ENCODE measurements at regions not wholly inside any gene's neighbourhood (a gene's known extent, or its start where the extent isn't known, plus 50 kb on each side); places are given as distances from the start of the nearest gene placed in this dataset.
"Not testable (repeated sequence)": the region's sequence is repeated elsewhere in the genome, so short reads cannot be mapped to it uniquely, and the experiment has no call there.

DNA sequence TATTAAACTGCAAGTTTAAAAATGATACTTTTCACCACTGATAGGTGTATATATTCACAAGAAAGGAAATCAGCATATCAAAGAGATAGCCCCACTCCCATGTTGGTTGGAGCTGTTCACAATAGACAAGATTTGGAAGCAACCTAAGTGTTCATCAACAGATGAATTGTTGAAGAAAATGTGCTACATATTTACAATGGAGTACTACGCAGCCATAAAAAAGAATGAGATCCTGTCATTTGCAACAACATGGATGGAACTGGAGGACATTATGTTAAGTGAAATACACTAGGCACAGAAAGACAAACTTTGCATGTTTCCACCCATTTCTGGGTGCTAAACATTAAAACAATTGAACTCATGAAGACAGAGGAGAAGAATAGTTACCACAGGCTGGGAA is 278.9 kb upstream of the XYLT1 start:
- no peak overlapping the region for H3K4me3 ChIP-seq (ENCODE audit: low read depth, low read length)
- TF ChIP-seq, protein P1, sequence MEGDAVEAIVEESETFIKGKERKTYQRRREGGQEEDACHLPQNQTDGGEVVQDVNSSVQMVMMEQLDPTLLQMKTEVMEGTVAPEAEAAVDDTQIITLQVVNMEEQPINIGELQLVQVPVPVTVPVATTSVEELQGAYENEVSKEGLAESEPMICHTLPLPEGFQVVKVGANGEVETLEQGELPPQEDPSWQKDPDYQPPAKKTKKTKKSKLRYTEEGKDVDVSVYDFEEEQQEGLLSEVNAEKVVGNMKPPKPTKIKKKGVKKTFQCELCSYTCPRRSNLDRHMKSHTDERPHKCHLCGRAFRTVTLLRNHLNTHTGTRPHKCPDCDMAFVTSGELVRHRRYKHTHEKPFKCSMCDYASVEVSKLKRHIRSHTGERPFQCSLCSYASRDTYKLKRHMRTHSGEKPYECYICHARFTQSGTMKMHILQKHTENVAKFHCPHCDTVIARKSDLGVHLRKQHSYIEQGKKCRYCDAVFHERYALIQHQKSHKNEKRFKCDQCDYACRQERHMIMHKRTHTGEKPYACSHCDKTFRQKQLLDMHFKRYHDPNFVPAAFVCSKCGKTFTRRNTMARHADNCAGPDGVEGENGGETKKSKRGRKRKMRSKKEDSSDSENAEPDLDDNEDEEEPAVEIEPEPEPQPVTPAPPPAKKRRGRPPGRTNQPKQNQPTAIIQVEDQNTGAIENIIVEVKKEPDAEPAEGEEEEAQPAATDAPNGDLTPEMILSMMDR (IDR thresholded peaks at IDR 0.05; ENCODE audit: low read depth, low read length), result no peak

DNA sequence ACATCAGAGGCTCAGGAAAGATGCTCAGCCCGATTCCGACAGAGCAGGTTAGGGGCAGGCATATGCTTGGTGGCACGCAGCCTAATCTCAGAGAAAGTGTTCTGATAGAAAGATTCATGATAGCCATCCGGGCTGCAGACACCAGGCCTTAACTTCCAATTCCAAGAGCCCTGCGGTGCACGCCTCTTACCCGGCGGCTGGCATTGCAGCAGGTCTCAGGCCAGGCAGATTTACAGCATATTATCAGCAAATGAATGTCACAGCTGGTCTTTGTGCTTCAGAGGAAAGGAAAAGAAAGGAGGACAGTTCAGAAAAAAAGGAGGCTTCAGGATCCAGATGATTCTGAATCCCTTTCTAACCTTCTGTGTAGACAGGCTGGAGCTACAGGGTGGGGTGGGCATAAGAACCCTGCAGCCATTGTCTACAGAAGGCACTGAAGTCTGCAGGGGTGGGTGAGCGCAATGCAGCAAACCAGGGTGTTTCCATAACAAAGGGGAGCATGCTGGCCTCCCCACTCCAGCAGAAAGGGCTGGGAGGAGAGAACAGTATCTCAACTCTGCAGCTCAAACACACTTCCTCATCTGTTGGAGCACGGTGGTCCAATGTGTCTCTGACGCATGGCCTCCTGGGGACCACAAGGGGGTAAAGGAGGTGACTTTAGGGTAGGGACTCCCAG is 277.4 kb upstream of the XYLT1 start:
- no peak overlapping the region for H3K4me3 ChIP-seq (ENCODE audit: low read depth, low read length)
- TF ChIP-seq, protein P1 (IDR thresholded peaks at IDR 0.05; ENCODE audit: low read depth, low read length), result no peak

DNA sequence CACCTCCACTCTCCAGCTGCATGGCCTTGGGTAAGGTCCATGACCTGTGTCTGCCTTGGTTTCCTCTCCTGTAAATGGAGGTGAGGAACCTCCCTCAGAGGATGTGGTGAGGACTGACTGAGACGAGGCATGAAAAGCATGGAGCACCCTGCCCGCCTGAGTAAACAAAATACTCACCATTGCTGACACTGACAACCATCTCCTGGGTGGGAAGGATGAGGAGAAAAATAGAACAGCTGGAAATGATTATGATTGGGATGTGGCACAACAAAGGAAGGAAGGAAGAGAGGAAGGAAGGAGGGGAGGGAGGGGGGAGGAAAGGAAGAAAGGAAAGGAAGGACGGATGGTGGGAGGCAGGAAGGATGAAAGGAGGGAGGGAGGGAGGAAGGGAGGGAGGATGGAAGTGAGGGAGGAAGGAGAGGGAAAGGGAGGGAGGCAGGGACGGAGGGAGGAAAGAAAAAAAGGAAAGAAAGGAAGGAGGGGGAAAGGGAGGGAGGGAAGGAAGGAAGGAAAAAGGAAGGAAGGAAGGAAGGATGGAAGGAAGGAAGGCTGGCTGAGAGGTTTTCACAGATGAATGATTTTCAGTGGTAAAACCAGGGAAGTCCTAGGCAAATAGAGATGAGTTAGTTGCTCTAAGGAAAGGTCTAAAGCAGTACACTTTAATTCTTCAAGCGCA is 276.5 kb upstream of the XYLT1 start:
- TF ChIP-seq, protein P1 (IDR thresholded peaks at IDR 0.05; ENCODE audit: low read depth, low read length), result no peak
- no peak overlapping the region for H3K4me3 ChIP-seq (ENCODE audit: low read depth, low read length)

DNA sequence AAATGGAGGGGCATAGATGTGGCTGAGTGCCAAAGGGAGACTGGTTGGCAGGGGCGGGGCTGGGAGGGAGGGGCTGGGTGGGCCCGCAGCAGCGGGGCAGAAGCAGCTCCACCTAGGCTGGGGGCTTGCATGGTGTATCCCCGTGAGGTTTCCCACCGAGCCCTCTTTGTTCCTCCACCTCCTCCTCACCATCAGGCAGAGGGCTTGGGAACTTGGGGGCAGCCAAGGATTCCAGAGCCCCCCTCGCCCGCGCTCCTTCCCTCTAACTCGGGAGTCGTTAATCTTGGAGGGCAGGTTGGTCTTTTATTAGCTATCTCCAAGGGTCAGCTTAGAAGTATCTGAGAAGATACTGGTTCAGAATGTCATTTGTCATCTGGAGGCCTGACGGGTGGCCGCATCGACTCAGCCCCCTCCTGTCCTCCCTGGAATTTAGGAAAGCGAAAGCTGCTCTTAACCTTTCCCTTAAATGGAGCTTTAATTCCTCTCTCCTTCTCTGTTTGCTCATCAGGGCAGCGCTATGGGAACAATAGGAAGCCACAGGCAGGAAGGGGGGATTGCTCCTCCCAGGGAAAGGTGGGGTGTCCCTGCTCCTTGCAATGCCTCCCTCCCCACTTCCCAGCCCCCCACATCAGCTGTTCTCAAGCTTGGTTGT is 274.3 kb upstream of the XYLT1 start:
- H3K4me3 ChIP-seq (ENCODE audit: low read depth, low read length), result no peak overlapping the region
- TF ChIP-seq, protein P1 (IDR thresholded peaks at IDR 0.05; ENCODE audit: low read depth, low read length), result no peak

DNA sequence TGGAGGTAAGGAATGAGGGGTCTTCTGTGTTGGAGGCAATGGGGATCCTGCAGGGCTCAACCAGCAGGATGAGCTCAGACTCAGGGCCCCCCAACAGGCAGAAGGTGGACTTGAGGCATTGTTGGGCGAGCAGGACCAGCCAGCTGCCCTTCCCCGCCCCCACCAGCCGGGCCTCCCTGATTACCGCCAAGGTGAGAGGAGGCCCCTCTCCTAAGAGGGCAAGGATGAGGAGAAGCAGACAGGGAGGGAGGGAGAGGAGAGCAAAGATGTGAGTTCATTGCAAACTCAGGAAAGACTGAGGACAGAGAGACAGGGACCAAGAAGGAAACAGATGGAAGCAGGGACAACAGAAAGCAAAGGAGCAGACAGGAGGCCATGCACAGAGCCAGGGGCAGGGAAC is 272.8 kb upstream of the XYLT1 start:
- TF ChIP-seq, protein P1 (IDR thresholded peaks at IDR 0.05; ENCODE audit: low read depth, low read length), result no peak
- H3K4me3 ChIP-seq (ENCODE audit: low read depth, low read length), result no peak overlapping the region

DNA sequence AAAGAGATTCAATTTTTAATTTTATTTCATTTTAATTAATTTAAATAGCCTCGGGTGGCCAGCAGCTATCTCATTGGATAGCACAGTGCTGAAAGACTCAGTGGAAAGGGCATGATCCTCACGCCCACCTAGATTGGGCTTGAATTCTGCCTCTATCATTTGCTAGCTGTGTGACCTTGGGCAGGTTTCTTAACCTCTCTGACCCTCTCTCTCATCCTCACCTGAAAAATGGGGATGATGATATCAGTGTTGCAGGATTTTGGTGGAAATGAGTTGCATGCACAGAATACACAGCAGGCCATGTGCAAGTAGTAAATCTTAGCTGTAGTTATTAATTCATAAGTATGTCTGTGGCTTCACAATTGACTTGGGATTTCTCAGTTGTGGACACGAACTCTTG is 272.4 kb upstream of the XYLT1 start:
- TF ChIP-seq, protein P1 (IDR thresholded peaks at IDR 0.05; ENCODE audit: low read depth, low read length), result no peak
- H3K4me3 ChIP-seq (ENCODE audit: low read depth, low read length), result no peak overlapping the region

DNA sequence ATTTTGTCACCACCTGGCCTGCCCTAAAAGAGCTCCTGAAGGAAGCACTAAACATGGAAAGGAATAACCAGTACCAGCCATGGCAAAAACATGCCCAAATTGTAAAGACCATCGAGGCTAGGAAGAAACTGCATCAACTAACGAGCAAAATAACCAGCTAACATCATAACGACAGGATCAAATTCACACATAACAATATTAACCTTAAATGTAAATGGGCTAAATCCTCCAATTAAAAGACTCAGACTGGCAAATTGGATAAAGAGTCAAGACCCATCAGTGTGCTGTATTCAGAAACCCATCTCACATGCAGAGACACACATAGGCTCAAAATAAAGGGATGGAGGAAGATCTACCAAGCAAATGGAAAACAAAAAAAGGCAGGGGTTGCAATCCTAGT is 264.3 kb upstream of the XYLT1 start:
- not testable (repeated sequence) for H3K4me3 ChIP-seq (ENCODE audit: low read depth, low read length)

Measured in WI38 (cell line).